NCI-H1105 treated with DMSO at 0.1 percent for 48 hours (cell line): ENCODE measurements at regions not wholly inside any gene's neighbourhood (a gene's known extent, or its start where the extent isn't known, plus 50 kb on each side); places are given as distances from the start of the nearest gene placed in this dataset.
"Not testable (repeated sequence)": the region's sequence is repeated elsewhere in the genome, so short reads cannot be mapped to it uniquely, and the experiment has no call there.

Source experiments
- DNase-seq: peaks from one replicate; lab custom pipeline; 2025; lab: John Stamatoyannopoulos, UW

DNA sequence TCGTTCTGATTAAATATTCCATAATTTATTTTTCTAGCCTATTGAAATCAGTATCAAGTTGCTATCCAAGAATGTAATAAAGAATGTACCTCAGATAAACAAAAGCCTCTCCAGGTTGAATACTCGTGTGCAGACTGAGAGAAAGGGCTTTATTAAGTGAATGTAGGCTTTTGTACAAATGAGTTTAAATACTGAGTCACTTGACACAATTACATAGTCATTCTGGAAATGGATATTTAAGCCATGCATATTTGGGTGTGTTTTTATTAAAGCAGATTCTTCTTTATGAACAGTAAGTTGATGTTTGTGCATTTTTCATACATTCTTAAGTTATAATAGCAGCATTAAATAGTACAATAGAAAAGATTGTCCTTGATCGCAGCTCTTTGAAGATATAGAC lies 139.8 kb upstream of the GK2 start:
- no peak for DNase-seq

DNA sequence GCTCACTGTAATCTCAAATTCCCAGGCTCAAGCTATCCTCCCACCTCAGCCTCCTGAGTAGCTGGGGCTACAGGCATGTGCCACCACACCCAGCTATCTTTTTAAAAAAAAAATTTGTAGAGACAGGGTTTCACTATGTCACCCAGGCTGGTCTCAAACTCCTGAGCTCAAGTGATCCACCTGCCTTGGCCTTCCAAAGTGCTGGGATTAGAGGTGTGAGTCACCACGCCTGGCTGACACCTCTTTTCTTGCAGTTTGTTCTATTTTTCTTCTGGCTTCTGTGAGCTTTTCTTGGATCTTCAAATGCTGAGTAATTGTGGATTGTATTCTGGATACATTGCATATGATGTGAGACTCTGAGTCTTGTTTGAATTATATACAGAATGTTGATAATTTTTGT lies 137.3 kb upstream of the GK2 start:
- not testable (repeated sequence) for DNase-seq

DNA sequence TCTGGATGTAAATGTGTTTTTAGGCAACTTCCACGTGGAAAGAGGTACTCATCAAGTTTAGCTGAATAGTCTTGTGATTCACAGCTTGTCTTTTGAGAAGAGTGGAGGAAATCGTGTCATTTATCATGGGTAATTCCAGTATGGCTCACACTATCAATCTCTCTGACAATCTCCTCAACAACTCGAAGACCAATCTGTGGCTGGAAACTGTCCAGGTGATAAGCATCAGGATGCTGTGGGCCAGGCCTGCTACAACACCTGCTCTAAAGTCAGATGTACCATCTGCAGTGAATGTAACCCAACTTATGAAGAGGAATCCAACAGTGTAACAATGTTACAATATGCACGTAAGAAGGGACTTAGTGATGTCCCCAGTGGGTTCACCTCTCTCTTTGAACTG lies 132.1 kb upstream of the GK2 start:
- DNase-seq, result peak; percentile 15

DNA sequence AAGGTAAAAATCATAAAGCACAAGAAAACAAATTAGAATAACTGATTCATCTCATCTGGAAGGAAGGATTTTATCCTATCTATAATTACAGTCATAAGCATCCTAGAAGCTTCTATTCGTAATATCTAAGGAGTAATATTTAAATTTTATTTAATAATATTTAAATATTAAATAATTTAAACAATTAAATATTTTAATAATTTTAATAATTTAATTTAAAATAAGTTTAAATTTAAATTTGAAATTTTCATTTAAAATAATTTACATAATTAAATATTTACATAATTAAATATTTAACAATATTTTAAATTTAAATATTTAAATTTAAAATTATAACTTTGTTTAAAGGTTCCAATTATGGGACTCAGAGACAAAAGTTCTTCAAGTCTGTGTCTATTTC lies 127.5 kb upstream of the GK2 start:
- no peak for DNase-seq

DNA sequence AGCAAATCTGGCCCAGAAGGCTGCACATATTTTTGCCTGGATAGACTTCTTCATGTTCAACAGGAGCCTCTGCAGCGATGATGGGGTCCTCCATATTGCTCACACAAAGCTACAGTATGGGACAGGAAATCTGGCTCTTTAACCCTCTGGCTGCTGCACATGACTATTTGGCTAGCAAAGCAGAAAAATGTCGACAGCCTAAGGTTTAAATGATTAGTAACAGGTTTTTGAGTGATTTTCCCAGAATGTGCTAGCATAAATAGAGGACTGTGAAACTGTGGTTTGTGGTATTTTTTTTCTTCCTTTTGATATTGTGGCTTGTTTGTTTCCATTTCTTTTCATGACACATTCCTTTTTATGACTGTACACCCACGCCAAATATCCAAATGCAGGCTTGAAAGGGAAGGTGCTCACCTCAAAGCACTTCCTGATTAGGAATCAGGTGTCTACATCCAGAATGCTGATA lies 120.2 kb upstream of the GK2 start:
- no peak for DNase-seq

DNA sequence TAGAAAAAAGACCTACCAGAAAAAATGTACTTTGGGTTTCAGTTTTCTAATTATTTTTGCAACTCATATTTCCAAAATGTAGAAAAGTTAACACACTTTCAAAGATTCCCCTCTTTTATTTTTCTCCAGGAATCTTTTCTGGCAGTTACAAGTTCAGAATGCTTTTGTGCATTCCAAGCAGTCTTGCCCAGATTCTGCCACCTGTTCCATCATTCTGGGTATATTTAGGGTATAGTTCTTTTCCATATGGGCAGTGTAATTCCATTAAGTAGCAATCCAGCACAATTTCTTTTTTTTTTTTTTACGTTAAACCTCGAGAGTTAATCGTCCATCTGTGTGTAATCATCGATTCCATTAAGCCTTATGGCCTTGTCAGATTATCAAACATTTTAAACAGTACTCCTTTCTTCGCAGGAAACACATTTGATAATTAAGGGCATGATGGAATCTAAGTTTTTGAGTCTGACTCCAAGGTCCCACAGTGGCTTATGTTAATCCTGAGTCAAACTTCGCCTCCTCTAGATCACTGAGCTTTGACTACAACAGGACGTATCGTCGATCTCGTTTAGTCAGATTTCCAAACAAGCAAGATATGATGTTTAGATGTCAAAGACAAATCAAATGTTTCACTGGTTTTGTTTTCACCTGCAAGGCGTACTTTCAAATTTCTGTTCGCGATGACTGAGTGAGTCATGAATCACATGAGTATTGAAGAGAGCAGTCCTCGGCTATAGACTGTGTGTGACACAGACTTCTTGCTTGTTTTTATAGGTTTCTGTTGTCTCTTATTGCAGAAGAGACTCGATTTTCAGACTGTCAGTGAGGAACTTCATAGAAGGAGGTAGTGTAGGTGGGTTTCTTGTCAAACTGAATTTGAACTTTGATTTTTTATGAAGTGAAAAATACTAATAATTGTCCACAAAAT lies 118.9 kb upstream of the GK2 start:
- no peak for DNase-seq

DNA sequence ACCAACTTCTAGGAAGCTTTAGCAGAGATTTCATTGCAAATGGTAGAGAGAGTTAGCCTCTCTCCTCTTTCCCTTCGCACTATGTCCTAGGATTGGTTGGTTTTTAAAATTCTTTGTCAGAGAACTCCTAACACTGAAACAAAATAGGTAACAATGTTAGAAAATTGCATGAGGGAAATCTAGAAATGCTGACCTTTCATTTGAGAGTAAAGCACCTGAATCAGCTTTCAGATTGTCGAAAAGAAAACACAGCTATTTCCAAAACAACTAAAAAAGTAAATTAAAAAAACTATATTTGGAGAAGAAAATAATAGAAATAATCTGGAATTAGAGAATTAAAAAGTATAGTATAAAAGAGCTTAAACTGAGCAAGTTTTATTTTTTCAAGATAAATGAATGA lies 108.1 kb upstream of the GK2 start:
- no peak for DNase-seq

DNA sequence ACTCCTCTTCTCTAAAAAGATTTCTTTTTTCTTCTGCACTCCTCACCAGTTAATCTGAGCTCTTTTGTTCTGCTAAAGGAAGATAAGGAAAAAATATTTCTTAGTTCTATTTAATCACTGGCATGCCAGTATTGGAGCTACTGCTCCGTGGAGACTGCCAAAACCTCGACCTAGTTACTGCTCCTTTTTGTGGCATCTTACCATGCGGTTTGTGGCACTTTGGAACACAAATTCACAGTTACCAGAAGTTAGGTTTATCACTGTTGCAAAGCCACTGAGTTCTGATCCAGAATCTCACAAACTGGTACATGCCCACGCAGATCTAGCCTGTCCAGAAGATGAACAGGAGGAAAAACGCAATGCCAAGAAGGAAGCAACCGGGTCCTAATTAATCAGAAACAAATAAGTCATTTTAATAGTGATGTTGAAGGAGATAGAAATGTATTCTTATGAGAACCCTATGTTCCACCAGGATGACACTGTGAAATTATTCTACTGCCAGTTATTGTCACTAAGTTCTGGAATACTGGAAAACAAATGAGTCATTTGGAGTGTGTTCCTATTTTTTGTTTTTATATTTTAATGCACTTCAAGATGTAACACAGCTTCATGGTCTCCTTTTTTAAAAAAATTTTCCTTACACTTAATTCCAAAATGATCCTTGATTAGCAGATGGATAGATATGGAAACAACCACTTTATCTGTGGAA lies 106.7 kb upstream of the GK2 start:
- no peak for DNase-seq

DNA sequence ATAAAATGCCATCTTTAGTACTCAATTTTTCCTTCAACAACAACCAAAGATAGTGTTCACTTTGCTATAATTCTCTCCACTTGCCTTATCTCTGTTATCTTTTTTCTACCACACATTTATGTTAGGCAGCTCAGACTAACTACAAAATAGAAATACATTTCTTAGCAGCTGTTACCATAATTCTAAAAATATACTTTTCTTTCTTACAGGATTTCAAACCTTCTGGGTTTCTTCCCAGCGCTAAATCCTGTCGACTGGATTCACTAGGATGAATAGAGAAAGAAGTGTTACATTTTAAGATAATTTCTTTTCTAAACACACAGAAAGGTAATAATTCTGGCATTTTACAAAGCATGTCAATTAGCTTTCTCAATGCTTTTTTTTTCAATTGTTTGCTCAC lies 105.5 kb upstream of the GK2 start:
- DNase-seq, result no peak

DNA sequence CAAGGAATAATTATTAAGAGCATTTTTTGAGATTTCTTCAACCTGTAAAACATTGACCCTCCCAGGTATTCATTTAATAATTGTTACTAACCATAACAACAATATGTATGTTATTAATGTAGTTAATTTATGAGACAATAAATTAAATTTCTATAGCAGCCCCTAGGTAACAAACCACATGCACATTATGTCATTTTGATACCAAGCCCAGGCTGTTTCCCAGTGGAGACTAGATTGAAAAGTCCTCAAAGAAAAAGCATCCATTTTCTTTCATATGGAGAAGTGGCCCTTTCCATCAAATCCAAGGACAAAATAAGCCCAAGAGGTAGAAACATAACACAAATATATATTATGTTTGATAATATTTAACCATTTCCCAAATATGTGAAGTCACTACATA lies 104.3 kb upstream of the GK2 start:
- no peak for DNase-seq

DNA sequence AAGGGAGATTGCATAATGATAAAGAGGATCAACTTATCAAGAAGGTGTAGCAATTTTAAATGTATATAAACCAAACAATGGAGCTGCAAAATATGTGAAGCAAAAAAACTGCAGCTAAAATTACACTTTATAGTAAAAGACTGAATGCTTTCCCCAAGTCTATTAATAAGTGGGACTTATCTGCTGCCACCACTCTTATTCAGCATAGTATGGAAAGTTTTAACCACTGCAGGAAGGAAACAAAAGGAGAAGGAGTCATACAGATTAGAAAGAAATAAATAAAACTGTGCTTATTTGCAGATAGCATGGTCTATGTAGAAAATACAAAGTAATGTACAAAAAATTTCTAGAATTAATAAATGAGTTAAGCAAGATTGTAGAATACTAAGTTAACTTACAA lies 94.1 kb upstream of the GK2 start:
- DNase-seq, result no peak

DNA sequence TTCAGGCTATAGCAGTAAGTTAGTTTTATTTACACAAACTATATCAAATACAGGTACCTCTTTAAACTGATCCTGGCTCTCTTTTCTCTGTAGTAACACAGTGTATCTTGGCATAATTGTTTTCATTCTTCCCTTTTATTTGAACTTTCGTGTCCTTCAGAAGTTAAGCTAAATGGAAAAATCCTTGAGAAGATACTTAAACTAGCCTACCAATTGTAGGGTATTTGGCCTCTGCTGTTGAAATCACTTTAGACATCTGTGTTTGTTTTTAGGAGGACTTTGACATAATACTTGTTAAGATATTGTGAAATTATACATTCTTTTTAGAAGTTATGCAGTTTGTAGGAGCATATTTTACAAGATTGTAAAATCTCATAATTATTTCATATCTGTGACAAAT lies 90.3 kb upstream of the GK2 start:
- DNase-seq, result no peak

DNA sequence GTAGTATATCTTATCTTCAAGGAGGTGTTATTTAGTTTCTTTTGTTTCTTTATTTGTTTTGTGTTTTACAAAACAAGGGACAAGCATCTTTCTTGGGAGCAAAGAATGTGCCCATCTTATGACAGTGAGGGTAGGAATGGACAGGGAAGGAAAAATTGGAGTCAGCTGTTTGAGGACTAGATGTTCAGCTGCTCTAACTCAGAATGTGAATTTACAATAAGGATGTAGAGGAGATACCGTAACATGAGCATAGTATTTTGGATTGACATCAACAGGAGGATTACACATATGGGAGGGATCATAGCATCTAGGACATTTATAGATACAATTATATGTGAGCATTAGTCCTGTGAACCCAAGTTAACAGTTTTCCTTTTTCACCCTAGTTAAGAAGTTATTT lies 89.0 kb upstream of the GK2 start:
- no peak for DNase-seq

DNA sequence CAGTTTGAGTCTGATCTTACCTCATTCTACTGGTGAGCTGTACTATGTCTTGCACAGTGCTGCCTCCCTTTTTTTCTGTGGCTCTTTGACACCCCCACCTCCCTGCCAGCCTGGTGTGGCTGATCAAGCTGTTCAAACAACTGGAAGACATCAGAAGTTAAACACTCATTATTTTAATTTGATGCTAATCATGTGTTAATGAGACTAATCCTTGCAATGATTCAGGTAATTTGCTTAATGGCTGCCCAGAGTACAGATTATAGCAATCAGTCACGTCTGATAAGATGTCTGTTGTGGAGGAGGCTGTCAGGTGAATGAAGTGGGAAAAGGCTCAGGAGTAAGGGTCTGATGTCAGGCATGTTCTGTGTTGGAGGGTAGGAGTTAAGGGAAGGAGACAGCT lies 87.4 kb upstream of the GK2 start:
- DNase-seq, result peak; percentile 53

DNA sequence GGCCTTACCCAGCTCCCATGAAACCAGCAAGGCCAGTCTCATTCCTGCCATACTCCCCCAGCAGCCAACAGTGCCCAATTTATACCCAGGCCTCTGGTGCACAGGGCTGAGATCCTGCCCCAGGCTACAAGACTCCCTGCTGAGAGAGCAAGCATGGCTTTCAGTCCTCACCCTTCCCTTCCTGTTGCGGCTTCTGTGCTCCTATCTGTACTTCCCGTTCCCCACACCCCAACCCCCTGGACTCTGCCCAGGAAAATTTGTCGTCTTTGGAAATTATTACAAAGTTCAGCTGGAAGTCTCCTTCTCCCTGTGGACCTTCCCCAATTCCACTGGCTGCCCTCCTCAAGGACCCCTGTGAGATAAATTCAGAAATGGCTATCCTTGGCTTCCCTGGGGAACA lies 84.1 kb upstream of the GK2 start:
- DNase-seq, result no peak

DNA sequence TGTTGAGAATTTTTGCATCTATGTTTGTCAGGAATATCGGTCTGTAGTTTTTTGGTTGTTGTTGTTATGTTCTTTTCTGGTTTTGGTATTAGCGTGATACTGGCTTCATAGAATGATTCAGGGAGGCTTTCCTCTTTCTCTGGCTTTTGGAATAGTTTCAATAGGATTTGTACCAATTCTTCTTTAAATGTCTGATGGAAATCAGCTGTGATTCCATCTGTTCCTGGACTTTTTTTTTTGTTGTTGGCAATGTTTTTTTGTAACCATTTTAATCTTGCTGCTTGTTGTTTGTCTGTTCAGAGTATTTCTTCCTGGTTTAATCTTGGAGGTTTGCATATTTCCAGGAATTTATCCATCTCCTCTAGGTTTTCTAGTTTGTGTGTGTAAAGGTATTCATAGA lies 81.5 kb upstream of the GK2 start:
- no peak for DNase-seq

DNA sequence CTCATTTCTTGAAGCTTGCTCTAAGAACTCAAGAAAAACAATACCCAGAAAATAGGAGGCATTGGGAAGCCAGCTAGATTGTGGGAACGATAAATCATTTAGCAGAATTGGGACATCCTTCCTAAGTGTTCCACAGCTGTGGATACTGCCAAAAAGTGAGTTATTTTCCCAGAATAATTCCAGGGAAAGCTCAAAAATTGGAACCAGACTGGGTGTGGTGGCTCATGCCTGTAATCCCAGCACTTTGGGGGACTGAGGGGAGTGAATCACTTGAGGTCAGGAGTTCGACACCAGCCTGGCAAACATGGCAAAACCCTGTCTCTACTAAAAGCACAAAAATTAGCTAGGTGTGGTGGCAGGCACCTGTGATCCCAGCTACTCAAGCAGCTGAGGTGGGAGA lies 68.2 kb upstream of the GK2 start:
- DNase-seq, result no peak

DNA sequence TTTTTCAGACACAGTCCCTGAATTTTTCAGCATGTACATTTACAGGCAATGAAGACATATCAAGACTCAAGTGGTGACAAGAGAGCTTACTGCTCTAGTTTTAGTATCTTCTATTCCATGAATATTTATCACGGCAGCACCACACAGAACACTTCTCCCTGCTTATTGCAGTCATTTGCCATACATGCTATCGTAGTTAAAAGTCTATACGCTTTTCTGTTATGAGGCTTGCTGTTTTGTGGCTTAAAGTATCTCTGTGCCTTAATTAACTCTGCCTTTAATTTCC lies 65.4 kb upstream of the GK2 start:
- DNase-seq, result no peak

DNA sequence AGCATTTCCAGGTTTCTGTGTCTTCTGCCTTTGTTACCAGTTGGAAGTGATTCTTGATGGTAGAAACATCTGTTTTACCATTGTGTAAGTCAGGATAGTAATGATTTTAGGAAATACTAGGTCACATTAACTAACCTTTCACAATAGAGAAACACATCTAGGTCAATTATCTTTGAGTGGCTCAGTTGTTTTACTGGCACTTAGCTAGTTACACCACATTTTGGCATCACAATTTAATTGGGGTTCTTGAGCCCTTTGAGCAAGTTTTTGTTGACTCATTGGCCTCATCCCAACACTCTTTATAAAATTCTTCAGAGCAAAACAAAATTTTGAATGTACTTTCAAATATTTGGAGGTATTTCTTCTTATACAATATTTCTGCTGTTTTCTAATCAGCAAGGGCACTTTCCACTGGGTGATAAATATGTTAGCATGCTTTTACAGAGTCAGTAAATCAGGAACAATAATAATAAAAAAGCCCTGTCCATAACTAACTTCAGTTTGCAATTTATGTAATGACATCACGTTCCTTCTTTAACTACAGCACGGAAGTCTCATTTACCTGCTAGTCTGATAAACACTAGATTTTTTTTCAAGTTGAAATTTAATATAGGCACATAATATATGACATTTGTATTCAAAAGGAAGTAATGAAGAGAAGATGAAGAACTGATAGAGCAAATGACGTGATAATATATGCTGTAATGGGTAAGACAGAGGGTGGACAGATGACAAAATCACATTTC lies 64.8 kb upstream of the GK2 start:
- peak; percentile 84 for DNase-seq

DNA sequence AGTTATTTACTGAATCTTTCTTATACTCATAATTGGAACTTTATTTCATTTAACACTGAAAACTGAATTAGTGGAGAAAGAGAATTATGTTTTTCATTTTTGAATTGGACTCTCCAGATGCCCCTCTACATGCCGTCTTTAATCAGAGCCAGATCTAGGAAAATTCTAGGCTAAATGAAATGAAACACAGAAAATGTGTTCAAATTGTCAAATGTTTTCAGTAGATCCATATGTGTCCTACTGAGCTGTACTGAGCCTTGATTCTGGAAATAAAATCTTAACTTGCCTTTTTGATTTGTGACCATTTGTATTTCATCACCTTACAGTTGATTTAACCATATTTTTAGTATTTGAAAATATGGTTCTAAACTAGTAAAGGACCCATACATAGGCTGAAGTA lies 64.0 kb upstream of the GK2 start:
- no peak for DNase-seq

DNA sequence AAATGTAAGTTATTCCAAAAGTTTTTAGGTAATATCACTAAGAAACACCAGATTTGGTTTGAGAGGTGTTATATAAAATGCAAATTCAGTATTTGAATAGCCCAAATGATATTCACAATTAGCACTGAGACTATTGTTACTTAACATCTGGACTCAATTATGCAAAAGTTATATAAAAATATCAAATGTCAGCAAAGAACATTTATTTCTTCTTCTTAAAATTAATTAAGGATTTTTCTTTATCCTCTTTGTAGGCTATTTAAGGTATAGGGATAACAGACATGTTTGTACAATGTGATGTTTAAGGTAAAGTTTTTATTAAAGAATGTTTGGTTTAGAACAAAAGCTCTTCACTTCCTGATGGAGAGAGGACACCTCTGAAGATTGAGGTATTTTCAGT lies 63.3 kb upstream of the GK2 start:
- DNase-seq, result no peak

DNA sequence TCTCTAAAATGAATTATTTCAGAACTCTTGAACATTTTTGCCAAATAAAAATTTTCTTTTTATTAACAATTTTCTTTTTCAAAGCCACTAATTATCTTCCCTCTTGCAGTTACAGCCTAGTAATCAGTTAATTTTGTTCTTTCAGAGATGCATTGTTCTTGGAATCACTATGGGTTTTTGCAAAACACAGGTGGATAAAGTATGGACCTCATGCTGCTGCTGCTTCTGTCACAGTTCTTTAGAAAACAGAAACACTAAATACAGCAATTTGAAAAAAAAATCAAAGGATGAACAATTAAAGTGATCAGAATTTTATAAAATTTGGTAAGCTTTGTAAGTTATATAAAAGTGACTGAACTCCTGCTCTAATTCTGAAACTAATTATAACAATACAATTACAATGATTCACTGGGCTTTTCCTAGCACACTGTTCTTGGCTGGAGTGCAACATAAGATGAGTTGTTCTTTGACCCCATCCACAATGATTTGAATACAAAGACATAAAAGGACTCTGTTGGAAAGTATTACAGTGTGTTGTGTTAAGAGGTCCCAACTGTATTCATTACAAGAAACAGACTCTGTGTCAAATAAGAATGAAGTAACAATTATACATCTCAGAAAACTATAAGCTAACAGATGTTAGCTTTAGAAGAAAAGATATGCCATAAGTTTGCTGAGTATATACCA lies 59.4 kb upstream of the GK2 start:
- no peak for DNase-seq
